ENCODE measurements at regions not wholly inside any gene's neighbourhood (a gene's known extent, or its start where the extent isn't known, plus 50 kb on each side); places are given as distances from the start of the nearest gene placed in this dataset.

- no peak for DNase-seq
These were observed 127.7 kb upstream of the PLEKHG7 start for GRCh38 chr12:92574911-92575570.

GRCh38 chr12:92574051-92574783, 128.6 kb upstream of the PLEKHG7 start:
- no peak for DNase-seq

GRCh38 chr12:92573104-92573503, 129.7 kb upstream of the PLEKHG7 start:
- DNase-seq: no peak

GRCh38 chr12:92571844-92572543, 130.8 kb upstream of the PLEKHG7 start:
- DNase-seq: no peak

GRCh38 chr12:92571169-92571568, 131.6 kb upstream of the PLEKHG7 start:
- DNase-seq: no peak

- peak; percentile 68 for DNase-seq
These were observed 132.6 kb upstream of the PLEKHG7 start for GRCh38 chr12:92570056-92570753.

- DNase-seq: no peak
These were observed 134.1 kb upstream of the PLEKHG7 start for GRCh38 chr12:92568691-92569090.

GRCh38 chr12:92566448-92567019, 136.3 kb upstream of the PLEKHG7 start:
- no peak for DNase-seq

GRCh38 chr12:92563819-92564218, 139.0 kb upstream of the PLEKHG7 start:
- DNase-seq: no peak

- DNase-seq: no peak
These were observed 140.6 kb upstream of the PLEKHG7 start for GRCh38 chr12:92562063-92562734.

- peak; percentile 41 for DNase-seq
These were observed 141.3 kb upstream of the PLEKHG7 start for GRCh38 chr12:92561543-92561899.

- DNase-seq: no peak
These were observed 141.9 kb upstream of the PLEKHG7 start for GRCh38 chr12:92560713-92561542.

- no peak for DNase-seq
These were observed 144.0 kb upstream of the PLEKHG7 start for GRCh38 chr12:92558806-92559205.

GRCh38 chr12:92558215-92558773, 144.5 kb upstream of the PLEKHG7 start:
- no peak for DNase-seq

GRCh38 chr12:92557422-92557724, 145.4 kb upstream of the PLEKHG7 start:
- no peak for DNase-seq

GRCh38 chr12:92556637-92557421, 146.0 kb upstream of the PLEKHG7 start:
- no peak for DNase-seq

GRCh38 chr12:92556141-92556540, 146.6 kb upstream of the PLEKHG7 start:
- no peak for DNase-seq

GRCh38 chr12:92554158-92555073, 148.4 kb upstream of the PLEKHG7 start:
- DNase-seq: no peak

- peak; percentile 40 for DNase-seq
These were observed 149.4 kb upstream of the PLEKHG7 start for GRCh38 chr12:92553389-92553788.

Measured in left hindlimb (tissue), 1 donor.